Small intestine (tissue), 7 donors: ENCODE measurements at regions not wholly inside any gene's neighbourhood (a gene's known extent, or its start where the extent isn't known, plus 50 kb on each side); places are given as distances from the start of the nearest gene placed in this dataset.

Source experiments
- DNase-seq, 2 donors: peaks; one replicate each; pipeline versions ENCODE4 v3.0.0 to v3.0.0-alpha.2; 2013
- FAIRE-seq: peaks from 2 replicates; lab custom pipeline; 2012; peaks lifted over from hg19 to GRCh38; lab: Jason Lieb, UNC
- H3K27ac ChIP-seq, 3 donors: one replicate each; pipeline ENCODE4 v1.5.1; 2013; ENCODE audit warnings: low read length in 2 of 3, mild to moderate bottlenecking in 2 of 3, control low read depth in 1 of 3, inconsistent platforms in 1 of 3, low read depth in 1 of 3, moderate library complexity in 1 of 3
- H3K27me3 ChIP-seq, 3 donors: one replicate each; pipeline ENCODE4 v1.6.1; 2013; ENCODE audit warnings: low read length in 3 of 3, inconsistent platforms in 1 of 3; ENCODE audit not compliant: control insufficient read depth in 3 of 3, insufficient read depth in 3 of 3
- H3K36me3 ChIP-seq, 3 donors: one replicate each; pipeline ENCODE4 v1.6.1; 2013; ENCODE audit warnings: low read length in 3 of 3, inconsistent platforms in 1 of 3, low read depth in 1 of 3, mild to moderate bottlenecking in 1 of 3, moderate library complexity in 1 of 3; ENCODE audit not compliant: control insufficient read depth in 3 of 3, insufficient read depth in 2 of 3
- H3K4me1 ChIP-seq, 3 donors: one replicate each; pipeline ENCODE4 v1.6.1; 2013; ENCODE audit warnings: low read length in 2 of 3, inconsistent platforms in 1 of 3, low read depth in 1 of 3, mild to moderate bottlenecking in 1 of 3, moderate library complexity in 1 of 3; ENCODE audit not compliant: control insufficient read depth in 3 of 3, insufficient read depth in 2 of 3
- H3K4me3 ChIP-seq, 3 donors: one replicate each; pipeline ENCODE4 v1.5.1; 2013; ENCODE audit warnings: low read length in 3 of 3, control low read depth in 1 of 3, inconsistent platforms in 1 of 3, low read depth in 1 of 3, mild to moderate bottlenecking in 1 of 3, moderate library complexity in 1 of 3
- H3K9me3 ChIP-seq, 2 donors: one replicate each; pipeline ENCODE4 v1.6.1; 2013; ENCODE audit warnings: low read depth in 1 of 2, low read length in 1 of 2; ENCODE audit not compliant: control insufficient read depth in 2 of 2, insufficient read depth in 1 of 2
- WGBS, 3 donors: extraction: QIAGEN DNeasy Blood & Tissue Kit; methylation state at CpG; one replicate each; pipeline ENCODE4 v1.1.7; 2013; 5-methylcytosine and 5-hydroxymethylcytosine counted together
- donor health status: healthy with polysubstance abuse.
- donor health status: control.
- donor health status: control.
- donor health status: Bipolar disorder and iron deficiency.
- donor health status: healthy.

- FAIRE-seq (peak; percentile 65), DNase-seq (no peak)
- Histone ChIP-seq H3K27ac (no peak overlapping the region), H3K4me1 (no peaks in the 10 kb centered on the region), H3K4me3 (no peak overlapping the region), H3K36me3 (no peaks in the 10 kb centered on the region), H3K27me3 (no peaks in the 10 kb centered on the region), H3K9me3 (no peaks in the 10 kb centered on the region)
- 29 to 43% (median 33%) methylated on average over 2 of the region's 2 CpGs for WGBS, 3 donors
Observed at GRCh38 chr2:240280621-240281020, 140.2 kb upstream of the OTOS start.

DNA sequence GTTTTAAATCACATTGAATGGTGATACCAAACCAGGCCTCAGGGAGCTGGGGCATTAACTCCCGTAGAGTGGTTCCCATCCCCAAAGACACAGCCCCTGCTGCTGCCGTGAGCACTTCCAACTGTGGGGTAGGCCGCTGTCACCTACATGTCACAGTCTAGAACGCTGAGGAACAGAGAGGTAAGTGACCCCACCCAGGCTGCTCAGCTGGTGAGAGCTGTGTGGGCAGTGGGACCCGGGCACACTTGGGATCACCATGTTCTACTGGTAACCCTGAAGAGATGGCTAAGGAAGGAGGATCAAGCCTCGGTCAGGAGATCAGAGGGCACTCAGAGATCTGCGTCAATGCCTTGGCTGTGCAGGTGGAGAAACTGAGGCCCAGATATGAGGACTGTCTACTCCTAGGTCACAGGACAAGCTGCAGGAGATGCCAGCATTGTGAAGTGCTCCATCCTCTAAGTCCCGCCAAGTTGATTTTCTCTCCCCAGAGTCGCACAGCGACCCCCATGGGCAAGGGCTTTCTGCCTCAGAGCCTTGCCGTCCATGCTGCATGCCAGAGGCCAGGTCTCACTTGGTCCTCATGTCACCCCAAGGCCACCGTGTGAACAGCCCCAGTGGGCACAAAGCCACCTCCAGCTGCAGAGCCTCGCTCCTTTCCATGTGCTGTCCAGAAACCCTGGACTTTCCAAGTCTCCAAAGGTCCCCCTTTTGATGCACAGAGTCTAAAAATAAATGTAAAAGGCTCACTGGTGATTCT, 144.2 kb upstream of the OTOS start:
- H3K4me3 ChIP-seq = no peak overlapping the region
- H3K36me3 ChIP-seq = no peaks in the 10 kb centered on the region
- no peak overlapping the region for H3K27ac ChIP-seq
- no peaks in the 10 kb centered on the region for H3K27me3 ChIP-seq
- DNase-seq (no peak), FAIRE-seq (no peak)
- H3K9me3 ChIP-seq = no peaks in the 10 kb centered on the region
- 81 to 84% (median 84%) methylated on average over 13 of the region's 13 CpGs for WGBS, 3 donors
- no peaks in the 10 kb centered on the region for H3K4me1 ChIP-seq

DNA sequence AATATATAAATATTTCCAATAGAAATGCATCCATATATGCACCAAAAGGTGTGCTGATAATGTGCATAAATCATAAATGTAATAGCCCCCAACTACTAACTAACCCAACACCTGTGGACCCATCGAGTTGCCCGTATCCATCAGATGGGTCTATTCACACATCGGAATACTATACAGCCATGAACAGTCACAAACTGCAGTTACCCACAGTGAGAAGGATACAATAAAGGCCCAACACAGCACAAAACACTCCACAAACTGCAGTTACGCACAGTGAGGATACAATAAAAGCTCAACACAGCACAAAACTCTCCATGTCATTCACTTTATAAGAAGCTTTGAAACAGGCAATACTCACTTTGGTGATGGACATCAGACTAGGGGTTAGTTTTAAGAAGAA, 145.3 kb upstream of the OTOS start:
- Histone ChIP-seq H3K4me1 (no peaks in the 10 kb centered on the region), H3K27ac (no peak overlapping the region), H3K27me3 (no peaks in the 10 kb centered on the region), H3K36me3 (no peaks in the 10 kb centered on the region), H3K9me3 (no peaks in the 10 kb centered on the region), H3K4me3 (no peak overlapping the region)
- WGBS, 3 donors = 73 to 84% (median 80%) methylated on average over 4 of the region's 4 CpGs
- FAIRE-seq (no peak), DNase-seq (no peak)

DNA sequence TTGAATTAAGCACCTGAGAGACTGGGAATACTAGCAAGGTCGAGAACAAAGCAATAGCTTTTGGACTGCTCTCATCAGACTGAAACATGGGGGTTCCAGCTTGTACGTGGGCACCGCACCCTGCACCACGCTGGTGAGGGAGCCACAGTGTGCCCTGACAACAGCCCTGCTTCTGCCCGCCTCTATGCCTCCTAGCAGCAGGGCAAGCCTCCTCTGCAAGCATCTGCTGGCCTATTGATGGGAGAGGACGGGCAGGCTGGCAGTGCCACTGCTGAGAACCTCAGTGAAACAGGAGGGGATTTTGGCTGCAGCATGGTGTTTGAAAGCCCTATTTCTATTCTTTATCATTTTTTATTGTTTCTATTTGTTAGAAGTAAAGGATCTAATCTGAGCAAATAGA, 146.1 kb upstream of the OTOS start:
- DNase-seq (no peak), FAIRE-seq (no peak)
- Histone ChIP-seq H3K9me3 (no peaks in the 10 kb centered on the region), H3K36me3 (no peaks in the 10 kb centered on the region), H3K4me3 (no peak overlapping the region), H3K27ac (no peak overlapping the region), H3K27me3 (no peaks in the 10 kb centered on the region), H3K4me1 (no peaks in the 10 kb centered on the region)
- WGBS, 3 donors = 61 to 71% (median 70%) methylated on average over 6 of the region's 6 CpGs

GRCh38 chr2:240287011-240287410, 146.6 kb upstream of the OTOS start:
- FAIRE-seq (no peak), DNase-seq (no peak)
- H3K27me3 ChIP-seq = no peaks in the 10 kb centered on the region
- H3K27ac ChIP-seq = no peak overlapping the region
- no peaks in the 10 kb centered on the region for H3K36me3 ChIP-seq
- 77 to 81% (median 80%) methylated on average over 14 of the region's 14 CpGs for WGBS, 3 donors
- H3K4me3 ChIP-seq = no peak overlapping the region
- H3K9me3 ChIP-seq = no peaks in the 10 kb centered on the region
- H3K4me1 ChIP-seq = no peaks in the 10 kb centered on the region

DNA sequence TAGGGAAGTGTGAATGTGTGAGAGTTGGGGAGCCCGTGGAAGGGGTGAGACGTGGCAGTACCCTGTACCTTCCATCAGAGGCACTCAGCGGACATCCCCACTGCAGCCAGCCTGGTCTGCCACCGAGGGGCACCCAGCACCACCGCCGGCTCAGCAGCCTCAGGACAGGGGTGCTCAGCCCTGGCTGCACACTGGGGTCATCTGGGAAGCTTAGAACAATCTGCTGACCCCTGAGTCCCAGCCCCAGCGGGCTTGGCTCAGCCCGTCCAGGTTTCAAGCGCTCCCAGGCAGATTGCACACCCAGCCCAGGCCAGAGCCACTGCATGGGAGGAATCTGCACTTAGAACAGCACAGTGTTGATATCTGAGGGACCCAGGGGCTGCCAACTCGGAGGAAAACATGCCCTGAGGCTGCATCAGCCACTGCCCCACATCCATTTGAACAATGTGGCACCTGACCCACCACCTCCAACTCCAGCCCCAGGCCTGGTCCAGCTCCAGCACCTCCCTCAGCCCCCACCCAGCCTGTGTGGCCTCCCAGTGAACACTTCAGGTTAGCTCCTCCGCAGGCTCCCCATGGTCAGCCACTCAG, 147.1 kb upstream of the OTOS start:
- Histone ChIP-seq H3K9me3 (no peaks in the 10 kb centered on the region), H3K4me1 (no peaks in the 10 kb centered on the region), H3K27me3 (no peaks in the 10 kb centered on the region), H3K4me3 (no peak overlapping the region), H3K27ac (no peak overlapping the region), H3K36me3 (no peaks in the 10 kb centered on the region)
- 66 to 74% (median 69%) methylated on average over 8 to 11 of the region's 11 CpGs for WGBS, 3 donors
- DNase-seq = no peak
- no peak for FAIRE-seq

GRCh38 chr2:240288087-240288521, 147.4 kb upstream of the GPC1 start:
- DNase-seq = no peak
- Histone ChIP-seq H3K27me3 (no peaks in the 10 kb centered on the region), H3K27ac (no peak overlapping the region), H3K9me3 (no peaks in the 10 kb centered on the region), H3K4me1 (no peaks in the 10 kb centered on the region), H3K36me3 (no peaks in the 10 kb centered on the region), H3K4me3 (no peak overlapping the region)
- 77 to 83% (median 77%) methylated on average over 6 to 7 of the region's 7 CpGs for WGBS, 3 donors
- FAIRE-seq = no peak

- H3K9me3 ChIP-seq = no peaks in the 10 kb centered on the region
- no peak for FAIRE-seq
- no peaks in the 10 kb centered on the region for H3K4me1 ChIP-seq
- no peak for DNase-seq
- H3K27me3 ChIP-seq = no peaks in the 10 kb centered on the region
- H3K4me3 ChIP-seq = no peak overlapping the region
- no peak overlapping the region for H3K27ac ChIP-seq
- 72 to 84% (median 79%) methylated on average over 27 to 30 of the region's 30 CpGs for WGBS, 3 donors
- no peaks in the 10 kb centered on the region for H3K36me3 ChIP-seq
Observed at GRCh38 chr2:240289701-240290431, 145.6 kb upstream of the GPC1 start.
